ENCODE measurements at regions not wholly inside any gene's neighbourhood (a gene's known extent, or its start where the extent isn't known, plus 50 kb on each side); places are given as distances from the start of the nearest gene placed in this dataset.

- DNase-seq (ENCODE audit: low spot score): no peak
- no peak for TF ChIP-seq ZNF425 (CRISPR knock-in tag; conservative IDR thresholded peaks at IDR 0.05)
- no peak for TF ChIP-seq IRF2 (CRISPR knock-in tag; IDR thresholded peaks at IDR 0.05; ENCODE audit: borderline replicate concordance, low read depth)
- no peak for TF ChIP-seq AFF4 (CRISPR knock-in tag; IDR thresholded peaks at IDR 0.05; ENCODE audit: borderline replicate concordance)
- no peak for TF ChIP-seq CREB1 (CRISPR knock-in tag; IDR thresholded peaks at IDR 0.05)
- no peak for TF ChIP-seq AR (CRISPR knock-in tag; IDR thresholded peaks at IDR 0.05)
- no peak for TF ChIP-seq CREM (CRISPR knock-in tag; IDR thresholded peaks at IDR 0.05)
- no peak for TF ChIP-seq ZNF138 (CRISPR knock-in tag; conservative IDR thresholded peaks at IDR 0.05)
Measured at GRCh38 chr1:222314839-222315238, 233.1 kb downstream of the HHIPL2 start.

GRCh38 chr1:222310836-222311235 lies 237.1 kb downstream of the HHIPL2 start:
- no peak overlapping the region for H3K4me3 Mint-ChIP-seq
- ATAC-seq (no peak), DNase-seq (ENCODE audit: low spot score) (no peak)
- peaks cover 8% of the 10 kb centered on the region; the same call in 1 of the 2 replicates for H3K4me1 Mint-ChIP-seq
- TF ChIP-seq FOXJ3 (CRISPR knock-in tag; IDR thresholded peaks at IDR 0.05; ENCODE audit: borderline replicate concordance): no peak
- no peak for TF ChIP-seq ZNF671 (CRISPR knock-in tag; IDR thresholded peaks at IDR 0.05)
- no peak for TF ChIP-seq ATF6 (CRISPR knock-in tag; IDR thresholded peaks at IDR 0.05)
- no peak for TF ChIP-seq ZNF396 (CRISPR knock-in tag; IDR thresholded peaks at IDR 0.05; ENCODE audit: borderline replicate concordance)
- TF ChIP-seq ZNF425 (CRISPR knock-in tag; conservative IDR thresholded peaks at IDR 0.05): no peak
- TF ChIP-seq SMAD3 (CRISPR knock-in tag; IDR thresholded peaks at IDR 0.05; ENCODE audit: borderline replicate concordance): no peak
- TF ChIP-seq TP53 (CRISPR knock-in tag; IDR thresholded peaks at IDR 0.05): no peak
- TF ChIP-seq IRF2 (CRISPR knock-in tag; IDR thresholded peaks at IDR 0.05; ENCODE audit: borderline replicate concordance, low read depth): no peak
- no peak for TF ChIP-seq JAZF1 (CRISPR knock-in tag; IDR thresholded peaks at IDR 0.05)
- TF ChIP-seq ZNF317 (CRISPR knock-in tag; IDR thresholded peaks at IDR 0.05; ENCODE audit: borderline replicate concordance, low read depth): no peak
- TF ChIP-seq JUN (CRISPR knock-in tag; IDR thresholded peaks at IDR 0.05): no peak
- TF ChIP-seq TEAD1 (CRISPR knock-in tag; IDR thresholded peaks at IDR 0.05): no peak
- no peak for TF ChIP-seq NR2C2 (CRISPR knock-in tag; IDR thresholded peaks at IDR 0.05)
- no peak overlapping the region for H3K27ac Mint-ChIP-seq
- POLR2A ChIA-PET: no interaction called here
- CTCF ChIA-PET: no interaction called here
- 0 out of 2 replicates have a peak, but pooled peaks cover 3% of the 10 kb centered on the region for H3K9me3 Mint-ChIP-seq
- H3K36me3 Mint-ChIP-seq: no peaks in the 10 kb centered on the region
- H3K27me3 Mint-ChIP-seq (ENCODE audit: low read depth): no peaks in the 10 kb centered on the region

More at GRCh38 chr1:222314839-222315238, 233.1 kb downstream of the HHIPL2 start:
- Mint-ChIP-seq H3K27me3 (ENCODE audit: low read depth) (no peaks in the 10 kb centered on the region), H3K4me3 (no peak overlapping the region), H3K27ac (no peak overlapping the region), H3K36me3 (no peaks in the 10 kb centered on the region), H3K9me3 (0 out of 2 replicates have a peak, but pooled peaks cover 3% of the 10 kb centered on the region), H3K4me1 (peaks cover 24% of the 10 kb centered on the region)
- no peak for ATAC-seq
- CTCF ChIA-PET: no interaction called here
- POLR2A ChIA-PET: no interaction called here

Data from WTC11 (cell line).